22Rv1 (cell line): ENCODE measurements at regions not wholly inside any gene's neighbourhood (a gene's known extent, or its start where the extent isn't known, plus 50 kb on each side); places are given as distances from the start of the nearest gene placed in this dataset.
A peak's percentile ranks its signal among the peaks of the same experiment; 100 is the strongest.

ENCODE experiments used
- H3K27ac ChIP-seq: fragments of 450-650 bp; 2 replicates; pipeline ENCODE4 v1.5.1; 2017
- ZFX ChIP-seq: fragments of 450-650 bp; IDR thresholded peaks from 2 replicates; pipeline ENCODE4 v1.6.1; 2017; ENCODE audit warnings: antibody characterized with exemption, borderline replicate concordance
- TF ChIP-seq, protein P1 (sequence below): fragments of 450-650 bp; IDR thresholded peaks from 2 replicates; pipeline ENCODE4 v1.5.1; 2017; ENCODE audit warnings: mild to moderate bottlenecking

- peak overlapping the region; percentile 64 for H3K27ac ChIP-seq
- TF ChIP-seq, protein P1, sequence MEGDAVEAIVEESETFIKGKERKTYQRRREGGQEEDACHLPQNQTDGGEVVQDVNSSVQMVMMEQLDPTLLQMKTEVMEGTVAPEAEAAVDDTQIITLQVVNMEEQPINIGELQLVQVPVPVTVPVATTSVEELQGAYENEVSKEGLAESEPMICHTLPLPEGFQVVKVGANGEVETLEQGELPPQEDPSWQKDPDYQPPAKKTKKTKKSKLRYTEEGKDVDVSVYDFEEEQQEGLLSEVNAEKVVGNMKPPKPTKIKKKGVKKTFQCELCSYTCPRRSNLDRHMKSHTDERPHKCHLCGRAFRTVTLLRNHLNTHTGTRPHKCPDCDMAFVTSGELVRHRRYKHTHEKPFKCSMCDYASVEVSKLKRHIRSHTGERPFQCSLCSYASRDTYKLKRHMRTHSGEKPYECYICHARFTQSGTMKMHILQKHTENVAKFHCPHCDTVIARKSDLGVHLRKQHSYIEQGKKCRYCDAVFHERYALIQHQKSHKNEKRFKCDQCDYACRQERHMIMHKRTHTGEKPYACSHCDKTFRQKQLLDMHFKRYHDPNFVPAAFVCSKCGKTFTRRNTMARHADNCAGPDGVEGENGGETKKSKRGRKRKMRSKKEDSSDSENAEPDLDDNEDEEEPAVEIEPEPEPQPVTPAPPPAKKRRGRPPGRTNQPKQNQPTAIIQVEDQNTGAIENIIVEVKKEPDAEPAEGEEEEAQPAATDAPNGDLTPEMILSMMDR, result no peak
- TF ChIP-seq ZFX, result no peak
These were observed 375.1 kb upstream of the ID2 start for GRCh38 chr2:8306530-8307351.

- peak overlapping the region; percentile 64 for H3K27ac ChIP-seq
- TF ChIP-seq ZFX, result no peak
- TF ChIP-seq, protein P1, result no peak
These were observed 374.2 kb upstream of the ID2 start for GRCh38 chr2:8307606-8308180.

DNA sequence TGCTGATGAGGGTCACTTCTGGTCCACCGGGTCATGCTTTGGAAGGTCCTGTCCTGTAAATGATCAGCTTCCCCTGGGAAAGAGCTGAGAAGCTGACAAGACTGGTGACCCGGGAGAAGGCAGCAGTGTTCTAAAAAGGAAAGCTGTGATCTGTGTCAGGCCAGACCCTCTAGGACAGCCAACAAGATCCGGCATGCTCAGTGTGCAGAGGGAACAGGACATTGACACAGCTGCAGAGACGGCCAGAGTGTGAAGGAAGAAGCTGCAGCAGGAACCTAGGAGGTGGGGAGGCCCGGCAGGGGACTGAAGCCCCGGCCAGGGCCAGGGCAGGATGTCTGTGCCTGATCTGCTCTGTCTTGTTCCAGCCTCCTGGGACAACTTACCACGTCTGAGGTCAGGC, 372.7 kb upstream of the ID2 start:
- TF ChIP-seq, protein P1, result no peak
- TF ChIP-seq ZFX, result no peak

GRCh38 chr2:8310557-8311455, 371.1 kb upstream of the ID2 start:
- no peak overlapping the region for H3K27ac ChIP-seq
- no peak for TF ChIP-seq ZFX

More for the DNA sequence above, 372.7 kb upstream of the ID2 start:
- H3K27ac ChIP-seq, result no peak overlapping the region

DNA sequence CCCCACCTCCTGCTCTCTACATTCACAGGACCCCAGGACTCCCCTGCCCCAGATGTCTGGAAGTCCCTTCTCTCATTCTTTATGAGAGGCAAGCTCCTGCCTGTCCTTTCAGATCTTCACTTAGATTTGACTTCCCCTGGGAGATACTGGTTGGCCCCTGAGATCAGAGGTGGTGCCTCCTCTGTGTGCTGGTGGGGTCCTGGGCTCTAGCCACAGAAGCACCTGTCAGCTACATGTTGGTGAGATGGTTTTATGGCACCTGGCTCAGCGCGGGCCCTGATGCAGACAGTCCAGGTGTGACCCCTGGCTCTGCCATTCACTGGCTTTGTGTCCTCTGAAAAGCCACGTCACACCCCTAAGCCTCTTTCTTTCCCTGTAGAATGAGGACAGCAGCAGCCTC, 369.6 kb upstream of the ID2 start:
- H3K27ac ChIP-seq, result no peak overlapping the region
- TF ChIP-seq ZFX, result no peak
- TF ChIP-seq, protein P1, result no peak

DNA sequence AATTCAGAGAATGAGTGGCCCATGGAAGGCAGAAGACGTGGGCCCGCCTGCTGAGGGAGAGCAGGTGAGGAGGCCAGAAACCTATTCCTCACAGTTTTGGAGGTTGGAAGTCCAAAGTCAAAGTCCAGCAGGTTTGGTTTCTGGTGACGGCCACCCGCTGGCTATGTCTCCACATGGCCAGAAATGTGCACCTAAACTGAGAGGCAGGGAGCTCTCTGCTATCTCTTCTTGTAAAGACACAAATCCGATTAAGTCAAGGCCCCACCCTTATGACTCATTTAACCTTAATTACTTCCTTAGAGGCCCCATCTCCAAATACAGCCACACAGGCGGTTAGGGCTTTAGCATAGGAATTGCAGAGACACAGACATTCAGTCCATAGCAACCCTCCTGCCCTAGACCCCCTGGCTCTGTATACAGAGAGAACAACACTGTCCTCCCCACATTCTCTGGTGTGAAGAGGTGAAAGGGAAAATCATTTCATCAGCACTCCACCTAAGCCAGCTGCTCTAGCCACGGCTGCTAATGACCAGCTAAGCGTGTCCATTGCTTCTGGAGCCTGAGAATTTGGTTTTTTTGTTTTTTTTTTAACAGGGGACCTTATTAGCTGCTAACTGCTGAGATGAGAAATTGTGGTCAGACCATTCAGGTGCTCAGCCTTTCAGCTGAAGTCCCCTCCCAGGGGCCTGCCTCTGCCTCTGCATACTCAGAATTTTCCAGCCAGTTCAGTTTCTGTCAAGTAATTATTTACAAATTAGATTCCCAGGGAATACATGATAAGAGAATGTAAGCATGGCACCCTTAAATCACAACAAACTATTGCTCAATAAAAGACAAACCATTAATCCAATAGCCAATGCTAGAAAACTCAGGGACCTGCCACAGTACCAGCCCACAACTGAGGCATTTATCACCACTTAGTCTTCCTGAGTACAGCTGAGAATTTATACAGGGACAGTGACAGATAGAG, 368.7 kb upstream of the ID2 start:
- no peak overlapping the region for H3K27ac ChIP-seq
- TF ChIP-seq, protein P1, result no peak
- no peak for TF ChIP-seq ZFX
